ENCODE measurements at regions not wholly inside any gene's neighbourhood (a gene's known extent, or its start where the extent isn't known, plus 50 kb on each side); places are given as distances from the start of the nearest gene placed in this dataset.

DNA sequence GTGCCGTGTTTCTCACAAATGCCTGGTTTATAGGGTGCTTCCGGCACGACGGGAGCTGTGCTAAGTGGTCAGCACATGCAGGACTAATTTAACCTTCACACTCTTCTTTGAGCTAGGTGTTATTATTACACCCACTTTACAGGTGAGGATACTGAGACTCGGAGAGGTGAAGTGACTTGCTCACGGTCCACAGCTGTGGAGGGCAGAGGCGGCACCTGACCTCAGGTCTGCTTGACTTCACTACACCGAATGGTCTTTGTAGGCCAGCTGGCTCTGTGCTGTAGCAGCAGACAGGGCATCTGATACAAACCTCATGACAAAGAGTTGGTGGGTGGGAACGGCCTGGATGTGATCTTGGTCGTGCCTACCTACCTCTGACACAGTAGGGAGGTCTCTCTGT lies 102.0 kb upstream of the BOD1 start:
- H4K20me1 ChIP-seq (replicated peaks in 1 of 2; ENCODE audit: control insufficient read depth in 1 of 2, insufficient read depth in 2 of 2, low read length in 2 of 2): no peaks in the 10 kb centered on the region
- peak overlapping the region; percentile 5; the same call in 1 of the 2 replicates for H2BK12ac ChIP-seq (ENCODE audit: low read depth, low read length)
- CTCF ChIA-PET (ENCODE audit: partially characterized antibody): interaction anchor here (0.5 to 1.5 kb wide), 11 partner anchors 9 to 582 kb away, joined by 3 to 6 read pairs (median 4); no protein-coding TSS in a partner anchor
- H3K27me3 ChIP-seq (replicated peaks in 1 of 4; ENCODE audit: control insufficient read depth in 3 of 4, extremely low read depth in 1 of 4, insufficient read depth in 3 of 4, low read length in 3 of 4): no peaks in the 10 kb centered on the region
- peak overlapping the region; percentile 76; the same call in 1 of the 2 replicates for H2BK15ac ChIP-seq (ENCODE audit: low read length)
- TF ChIP-seq GABPA (IDR thresholded peaks at IDR 0.05; ENCODE audit: borderline replicate concordance, insufficient read depth, low read length) (no peak), NRF1 (IDR thresholded peaks at IDR 0.05; ENCODE audit: low read depth, low read length) (no peak), CHD2 (IDR thresholded peaks at IDR 0.05; ENCODE audit: low read length) (no peak), ASH2L (IDR thresholded peaks at IDR 0.05; ENCODE audit: low read length) (no peak), POLR2A (IDR thresholded peaks at IDR 0.05; ENCODE audit: control extremely low read depth in 1 of 2, low read depth in 2 of 2, low read length in 2 of 2) (no peak), CBX5 (IDR thresholded peaks at IDR 0.05; ENCODE audit: low read depth, low read length) (no peak), HDAC2 (IDR thresholded peaks at IDR 0.05; ENCODE audit: borderline replicate concordance in 1 of 2, low read depth in 2 of 2, low read length in 2 of 2) (no peak), TAF7 (optimal IDR thresholded peaks at IDR 0.05; ENCODE audit: borderline replicate concordance, low read depth, low read length) (no peak), JUND (IDR thresholded peaks at IDR 0.05; ENCODE audit: low read length) (no peak), ZNF274 (IDR thresholded peaks at IDR 0.05; ENCODE audit: borderline replicate concordance, extremely low read depth, low read length) (no peak)
- TF ChIP-seq, protein P1, sequence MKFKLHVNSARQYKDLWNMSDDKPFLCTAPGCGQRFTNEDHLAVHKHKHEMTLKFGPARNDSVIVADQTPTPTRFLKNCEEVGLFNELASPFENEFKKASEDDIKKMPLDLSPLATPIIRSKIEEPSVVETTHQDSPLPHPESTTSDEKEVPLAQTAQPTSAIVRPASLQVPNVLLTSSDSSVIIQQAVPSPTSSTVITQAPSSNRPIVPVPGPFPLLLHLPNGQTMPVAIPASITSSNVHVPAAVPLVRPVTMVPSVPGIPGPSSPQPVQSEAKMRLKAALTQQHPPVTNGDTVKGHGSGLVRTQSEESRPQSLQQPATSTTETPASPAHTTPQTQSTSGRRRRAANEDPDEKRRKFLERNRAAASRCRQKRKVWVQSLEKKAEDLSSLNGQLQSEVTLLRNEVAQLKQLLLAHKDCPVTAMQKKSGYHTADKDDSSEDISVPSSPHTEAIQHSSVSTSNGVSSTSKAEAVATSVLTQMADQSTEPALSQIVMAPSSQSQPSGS (IDR thresholded peaks at IDR 0.05; ENCODE audit: low read length): no peak
- TF ChIP-seq, protein P2, sequence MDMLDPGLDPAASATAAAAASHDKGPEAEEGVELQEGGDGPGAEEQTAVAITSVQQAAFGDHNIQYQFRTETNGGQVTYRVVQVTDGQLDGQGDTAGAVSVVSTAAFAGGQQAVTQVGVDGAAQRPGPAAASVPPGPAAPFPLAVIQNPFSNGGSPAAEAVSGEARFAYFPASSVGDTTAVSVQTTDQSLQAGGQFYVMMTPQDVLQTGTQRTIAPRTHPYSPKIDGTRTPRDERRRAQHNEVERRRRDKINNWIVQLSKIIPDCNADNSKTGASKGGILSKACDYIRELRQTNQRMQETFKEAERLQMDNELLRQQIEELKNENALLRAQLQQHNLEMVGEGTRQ (IDR thresholded peaks at IDR 0.05; ENCODE audit: low read length): no peak
- H3K9ac ChIP-seq (replicated peaks in 1 of 4; ENCODE audit: extremely low read depth in 1 of 4, low read depth in 3 of 4, low read length in 3 of 4): no peak overlapping the region
- POLR2A ChIA-PET (ENCODE audit: partially characterized antibody): interaction anchor here (0.7 to 2.2 kb wide), 4 partner anchors 10 to 245 kb away, joined by 3 to 9 read pairs (median 4); no protein-coding TSS in a partner anchor
- no peaks in the 10 kb centered on the region for H3K79me1 ChIP-seq (ENCODE audit: low read depth, low read length)
- FAIRE-seq (no peak), DNase-seq (ENCODE audit: low read depth in 1 of 2, low spot score in 2 of 2) (no peak)
- H3K56ac ChIP-seq (replicated peaks; ENCODE audit: insufficient read length, low read depth, low read length): no peak overlapping the region
- no peak overlapping the region for H3K4me2 ChIP-seq (ENCODE audit: insufficient read depth in 1 of 2, low read depth in 2 of 2, low read length in 2 of 2)
- H2BK5ac ChIP-seq (ENCODE audit: low read depth, low read length): no peak overlapping the region
- no peaks in the 10 kb centered on the region for H3K79me2 ChIP-seq (ENCODE audit: control insufficient read depth in 1 of 2, insufficient read depth in 2 of 2, low read length in 2 of 2)
- H4K5ac ChIP-seq (ENCODE audit: insufficient read length, low read depth, low read length): no peak overlapping the region
- H3K14ac ChIP-seq (ENCODE audit: insufficient read length): no peak overlapping the region
- WGBS, 2 experiments (ENCODE audit: extremely low coverage in 1 of 2, insufficient coverage in 1 of 2, insufficient read length in 1 of 2, insufficient replicate concordance in 2 of 2, low coverage in 1 of 2, low lambda C conversion rate in 2 of 2, missing lambda C conversion rate in 1 of 2): 95% methylated on average over 10 of the region's 10 CpGs; no CpG with 5 or more reads in 1 of the 2 experiments
- H3K4me1 ChIP-seq (replicated peaks in 1 of 4; ENCODE audit: control insufficient read depth in 3 of 4, insufficient read depth in 4 of 4, low read length in 3 of 4): peaks cover 0 to 17% (median 6%) of the 10 kb centered on the region in 4 experiments; a peak in 5 of 7 replicates
- no peaks in the 10 kb centered on the region for H3K9me3 ChIP-seq (ENCODE audit: insufficient read depth in 2 of 2, low read depth in 1 of 2, low read length in 1 of 2)
- no peak overlapping the region for H2BK120ac ChIP-seq (replicated peaks; ENCODE audit: low read depth, low read length)
- H3K4me3 ChIP-seq (ENCODE audit: extremely low read depth in 1 of 4, insufficient read depth in 2 of 4, low read depth in 3 of 4, low read length in 4 of 4): no peak overlapping the region
- no peak overlapping the region for H3K27ac ChIP-seq (ENCODE audit: low read depth, low read length)
- no peak overlapping the region for H4K8ac ChIP-seq (ENCODE audit: extremely low read depth, insufficient read depth, low read length)
- H3K36me3 ChIP-seq (ENCODE audit: control insufficient read depth in 2 of 4, insufficient read depth in 4 of 4, low read length in 3 of 4): no peaks in the 10 kb centered on the region
- no peak overlapping the region for H2BK20ac ChIP-seq (ENCODE audit: low read length)
- no peaks in the 10 kb centered on the region for H3K23me2 ChIP-seq (ENCODE audit: low read depth, low read length)
- H2AFZ ChIP-seq (ENCODE audit: low read length): no peak overlapping the region
- H2AK5ac ChIP-seq (ENCODE audit: low read depth, low read length): no peak overlapping the region
- H3K23ac ChIP-seq (ENCODE audit: insufficient read length): no peak overlapping the region
- H4K91ac ChIP-seq (replicated peaks; ENCODE audit: insufficient read length, low read length): no peak overlapping the region
- H3K18ac ChIP-seq (ENCODE audit: extremely low read depth, low read length): no peak overlapping the region
- no peak overlapping the region for H3K4ac ChIP-seq (replicated peaks; ENCODE audit: insufficient read length, low read depth, low read length)
